GM21381 (cell line): ENCODE measurements at regions not wholly inside any gene's neighbourhood (a gene's known extent, or its start where the extent isn't known, plus 50 kb on each side); places are given as distances from the start of the nearest gene placed in this dataset.
"Not testable (repeated sequence)": the region's sequence is repeated elsewhere in the genome, so short reads cannot be mapped to it uniquely, and the experiment has no call there.

Source experiments
- ATAC-seq: cut with Tn5 transposase; IDR thresholded peaks from one replicate; pipeline ENCODE4 v1.9.1; 2021; ENCODE audit warnings: mild to moderate bottlenecking, moderate library complexity; ENCODE audit not compliant: unreplicated experiment

GRCh38 chr6:139701003-139701402 lies 326.6 kb upstream of the CITED2 start:
- ATAC-seq: no peak

GRCh38 chr6:139699911-139700310 lies 325.5 kb upstream of the CITED2 start:
- ATAC-seq: no peak

GRCh38 chr6:139699335-139699734 lies 324.9 kb upstream of the CITED2 start:
- ATAC-seq: no peak

GRCh38 chr6:139698526-139699176 lies 324.2 kb upstream of the CITED2 start:
- no peak for ATAC-seq

- not testable (repeated sequence) for ATAC-seq
Measured at GRCh38 chr6:139697856-139698255, 323.4 kb upstream of the CITED2 start.

- not testable (repeated sequence) for ATAC-seq
Measured at GRCh38 chr6:139696991-139697390, 322.5 kb upstream of the CITED2 start.

GRCh38 chr6:139695361-139695760 lies 320.9 kb upstream of the CITED2 start:
- ATAC-seq: no peak

- ATAC-seq: no peak
Measured at GRCh38 chr6:139693735-139694134, 319.3 kb upstream of the CITED2 start.

GRCh38 chr6:139690007-139690406 lies 315.6 kb upstream of the CITED2 start:
- no peak for ATAC-seq

- ATAC-seq: no peak
Measured at GRCh38 chr6:139687055-139687454, 312.6 kb upstream of the CITED2 start.

GRCh38 chr6:139686308-139686707 lies 311.9 kb upstream of the CITED2 start:
- ATAC-seq: no peak

GRCh38 chr6:139685009-139685408 lies 310.6 kb upstream of the CITED2 start:
- no peak for ATAC-seq

- no peak for ATAC-seq
Measured at GRCh38 chr6:139680819-139681218, 306.4 kb upstream of the CITED2 start.

- no peak for ATAC-seq
Measured at GRCh38 chr6:139679516-139680179, 305.2 kb upstream of the CITED2 start.

- ATAC-seq: no peak
Measured at GRCh38 chr6:139676718-139677117, 302.3 kb upstream of the CITED2 start.

- ATAC-seq: no peak
Measured at GRCh38 chr6:139666284-139666683, 291.8 kb upstream of the CITED2 start.

- ATAC-seq: no peak
Measured at GRCh38 chr6:139663996-139664395, 289.5 kb upstream of the CITED2 start.

- no peak for ATAC-seq
Measured at GRCh38 chr6:139659711-139660110, 285.3 kb upstream of the CITED2 start.

- no peak for ATAC-seq
Measured at GRCh38 chr6:139659196-139659595, 284.7 kb upstream of the CITED2 start.

GRCh38 chr6:139657119-139657518 lies 282.7 kb upstream of the CITED2 start:
- ATAC-seq: no peak

GRCh38 chr6:139655783-139656705 lies 281.6 kb upstream of the CITED2 start:
- ATAC-seq: no peak
